Stimulated activated CD4-positive, alpha-beta T cell treated with anti-CD3 and anti-CD28 coated beads, TNF-alpha, amount 100 ng/mL, for 4 hours (primary cell): ENCODE measurements at regions not wholly inside any gene's neighbourhood (a gene's known extent, or its start where the extent isn't known, plus 50 kb on each side); places are given as distances from the start of the nearest gene placed in this dataset.
"Not testable (repeated sequence)": the region's sequence is repeated elsewhere in the genome, so short reads cannot be mapped to it uniquely, and the experiment has no call there.

Experiments
- DNase-seq, 3 experiments: peaks; one replicate each; pipeline ENCODE4 v3.0.0-alpha.2; 2020; ENCODE audit warnings: low read depth in 3 of 3

DNA sequence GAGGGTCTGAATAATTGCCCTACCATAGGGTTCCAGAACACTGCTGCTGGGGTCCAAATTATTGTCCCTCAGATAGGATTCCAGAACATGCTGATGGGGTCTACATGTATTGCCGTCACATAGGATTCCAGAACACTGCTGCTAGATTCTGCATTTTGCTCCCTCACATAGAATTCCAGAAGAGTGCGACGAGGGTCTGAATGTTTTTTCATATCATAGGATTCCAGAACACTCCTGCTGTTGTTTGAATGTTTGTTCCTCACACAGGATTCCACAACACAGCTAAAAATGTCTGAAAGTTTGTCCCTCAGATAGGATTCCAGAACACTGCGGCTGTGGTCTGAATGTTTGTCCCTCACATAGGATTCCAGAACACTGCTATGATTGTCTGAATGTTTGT lies 198.1 kb downstream of the FOXD4L6 start:
- not testable (repeated sequence) for DNase-seq

DNA sequence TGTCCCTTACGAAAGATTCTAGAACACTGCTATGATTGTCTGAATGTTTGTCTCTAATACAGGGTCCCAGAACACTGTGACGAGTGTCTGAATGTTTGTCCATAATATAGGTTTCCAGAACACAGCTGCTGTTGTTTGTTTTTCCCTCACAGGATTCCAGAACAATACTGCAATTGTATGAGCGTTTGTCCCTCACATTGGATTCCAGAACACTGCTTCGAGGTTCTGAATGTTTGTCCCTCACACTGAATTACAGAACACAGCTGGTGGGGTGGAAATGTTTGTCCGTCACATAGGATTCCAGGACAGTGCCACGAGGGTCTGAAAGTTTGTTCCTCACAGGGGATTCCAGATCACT lies 199.0 kb downstream of the FOXD4L6 start:
- DNase-seq, result not testable (repeated sequence)

DNA sequence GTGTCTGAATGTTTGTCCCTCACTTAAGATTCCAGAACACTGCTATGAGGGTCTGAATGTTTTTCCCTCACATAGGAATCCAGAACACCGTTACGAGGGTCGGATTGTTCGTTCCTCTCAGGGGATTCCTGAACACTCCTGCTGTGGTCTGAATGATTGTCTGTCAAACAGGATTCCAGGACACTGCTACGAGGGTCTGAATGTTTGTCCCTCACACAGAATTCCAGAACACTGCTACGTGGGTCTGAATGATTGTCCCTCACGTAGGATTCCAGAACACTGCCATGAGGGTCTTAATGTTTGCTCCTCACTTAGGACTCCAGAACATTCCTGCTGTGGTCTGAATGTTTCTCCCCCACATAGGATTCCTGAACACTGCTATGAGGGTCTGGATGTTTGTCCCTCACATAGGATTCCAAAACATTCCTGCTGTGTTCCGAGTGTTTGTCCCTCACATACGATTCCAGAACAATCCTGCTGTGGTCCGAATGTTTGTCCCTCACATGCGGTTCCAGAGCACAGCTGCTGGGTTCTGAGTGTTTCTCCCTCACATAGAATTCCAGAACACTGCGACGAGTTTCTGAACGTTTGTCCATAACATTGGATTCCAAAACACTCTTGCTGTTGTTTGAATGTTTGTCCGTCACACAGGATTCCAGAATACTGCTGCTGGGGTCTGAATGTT lies 199.5 kb downstream of the FOXD4L6 start:
- DNase-seq, result no peak

DNA sequence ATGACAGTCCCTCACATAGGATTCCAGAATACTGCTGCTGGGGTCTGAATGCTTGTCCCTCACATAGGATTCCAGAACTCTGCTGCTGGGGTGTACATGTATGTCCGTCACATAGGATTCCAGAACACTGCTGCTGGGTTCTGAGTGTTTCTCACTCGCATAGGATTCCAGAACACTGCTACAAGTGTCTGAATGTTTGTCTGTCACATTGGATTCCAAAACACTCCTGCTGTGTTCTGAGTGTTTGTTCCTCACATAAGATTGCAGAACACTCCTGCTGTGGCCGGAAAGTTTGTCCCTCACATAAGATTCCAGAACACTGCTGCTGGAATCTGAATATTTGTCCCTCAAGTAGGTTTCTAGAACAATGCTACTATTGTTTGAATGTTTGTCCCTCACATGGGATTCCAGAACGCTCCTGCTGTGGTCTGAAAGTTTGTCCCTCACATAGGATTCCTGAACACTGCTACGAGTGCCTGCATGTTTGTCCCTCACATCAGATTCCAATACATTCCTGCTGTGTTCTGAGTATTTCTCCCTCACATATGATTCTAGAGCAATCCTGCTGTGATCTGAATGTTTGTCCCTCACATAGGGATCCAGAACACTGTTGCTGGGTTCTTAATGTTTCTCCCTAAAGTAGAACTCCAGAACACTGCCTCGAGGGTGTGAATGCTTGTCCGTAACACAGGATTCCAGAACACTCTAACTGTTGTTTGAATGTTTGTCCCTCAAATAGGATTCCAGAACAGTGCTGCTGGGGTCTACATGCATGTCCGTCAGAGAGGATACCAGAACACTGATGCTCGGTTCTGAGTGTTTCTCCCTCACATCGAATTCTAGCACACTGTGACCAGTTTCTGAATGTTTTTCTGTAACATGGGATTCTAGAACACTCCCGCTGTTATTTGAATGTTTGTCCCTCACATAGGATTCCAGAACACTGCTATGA lies 200.4 kb downstream of the FOXD4L6 start:
- no peak for DNase-seq

DNA sequence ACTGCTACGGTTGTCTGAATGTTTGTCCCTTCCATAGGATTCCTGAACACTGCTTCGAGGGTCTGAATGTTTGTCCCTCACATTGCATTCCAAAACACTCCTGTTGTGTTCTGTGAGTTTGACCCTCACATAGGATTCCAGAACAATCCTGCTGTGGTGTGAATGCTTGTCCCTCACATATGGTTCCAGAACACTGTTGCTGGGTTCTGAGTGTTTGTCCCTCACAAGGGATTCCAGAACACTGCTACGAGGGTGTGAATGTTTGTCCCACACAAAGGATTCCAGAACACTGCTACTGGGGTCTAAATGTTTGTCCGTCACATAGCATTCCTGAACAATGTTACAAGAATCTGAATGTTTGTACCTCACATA lies 201.2 kb downstream of the FOXD4L6 start:
- no peak for DNase-seq

DNA sequence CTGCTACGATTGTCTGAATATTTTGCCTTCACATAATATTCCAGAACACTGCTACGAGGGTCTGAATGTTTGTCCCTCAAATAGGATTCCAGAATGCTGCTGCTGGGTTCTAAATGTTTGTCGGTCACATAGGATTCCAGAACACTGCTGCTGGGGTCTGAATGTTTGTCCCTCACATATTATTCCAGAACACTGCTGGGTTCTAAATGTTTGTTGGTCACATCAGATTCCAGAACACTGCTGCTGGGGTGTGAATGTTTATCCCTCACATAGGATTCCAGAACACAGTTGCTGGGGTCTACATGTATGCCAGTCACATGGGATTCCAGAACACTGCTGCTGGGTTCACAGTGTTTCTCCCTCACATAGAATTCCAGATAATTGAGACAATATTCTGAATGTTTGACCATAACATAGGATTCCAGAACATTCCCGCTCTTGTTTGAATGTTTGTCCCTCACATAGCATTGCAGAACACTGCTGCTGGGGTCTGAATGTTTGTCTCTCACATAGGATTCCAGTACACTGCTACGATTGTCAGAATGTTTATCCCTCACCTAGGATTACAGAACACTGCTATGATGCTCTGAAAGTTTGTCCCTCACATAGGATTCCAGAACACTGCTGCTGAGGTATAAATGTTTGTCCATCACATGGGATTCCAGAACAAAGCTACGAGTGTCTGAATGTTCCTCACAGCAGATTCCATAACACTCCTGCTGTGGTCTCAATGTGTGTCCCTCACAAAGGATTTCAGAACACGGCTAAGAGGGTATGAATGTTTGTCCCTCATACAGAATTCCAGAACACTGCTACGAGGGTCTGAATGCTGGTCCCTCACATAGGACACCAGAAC lies 201.8 kb downstream of the FOXD4L6 start:
- no peak for DNase-seq

DNA sequence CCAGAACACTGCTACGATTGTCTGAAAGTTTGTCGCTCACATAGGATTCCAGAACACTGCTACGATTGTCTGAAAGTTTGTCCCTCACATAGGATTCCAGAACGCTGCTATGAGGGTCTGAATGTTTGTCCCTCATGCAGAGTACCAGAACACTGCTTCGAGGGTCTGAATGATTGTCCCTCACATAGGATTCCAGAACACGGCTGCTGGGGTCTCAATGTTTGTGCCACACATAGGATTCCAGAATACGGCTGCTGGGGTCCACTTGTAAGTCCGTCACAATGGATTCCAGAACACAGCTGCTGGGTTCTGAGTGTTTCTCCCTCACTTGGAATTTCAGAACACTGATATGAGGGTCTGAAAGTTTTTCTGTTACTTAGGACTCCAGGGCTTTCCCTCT lies 203.3 kb downstream of the FOXD4L6 start:
- DNase-seq, result no peak

DNA sequence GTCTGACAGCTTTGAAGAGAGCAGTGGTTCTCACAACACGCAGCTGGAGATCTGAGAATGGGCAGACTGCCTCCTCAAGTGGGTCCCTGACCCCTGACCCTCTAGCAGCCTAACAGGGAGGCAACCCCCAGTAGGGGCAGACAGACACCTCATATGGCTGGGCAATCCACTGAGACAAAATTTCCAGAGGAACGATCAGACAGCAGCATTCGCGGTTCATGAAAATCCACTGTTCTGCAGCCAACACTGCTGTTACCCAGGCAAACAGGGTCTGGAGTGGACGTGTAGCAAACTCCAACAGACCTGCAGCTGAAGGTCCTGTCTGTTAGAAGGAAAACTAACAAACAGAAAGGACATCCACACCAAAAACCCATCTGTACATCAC lies 212.1 kb downstream of the FOXD4L6 start:
- not testable (repeated sequence) for DNase-seq

DNA sequence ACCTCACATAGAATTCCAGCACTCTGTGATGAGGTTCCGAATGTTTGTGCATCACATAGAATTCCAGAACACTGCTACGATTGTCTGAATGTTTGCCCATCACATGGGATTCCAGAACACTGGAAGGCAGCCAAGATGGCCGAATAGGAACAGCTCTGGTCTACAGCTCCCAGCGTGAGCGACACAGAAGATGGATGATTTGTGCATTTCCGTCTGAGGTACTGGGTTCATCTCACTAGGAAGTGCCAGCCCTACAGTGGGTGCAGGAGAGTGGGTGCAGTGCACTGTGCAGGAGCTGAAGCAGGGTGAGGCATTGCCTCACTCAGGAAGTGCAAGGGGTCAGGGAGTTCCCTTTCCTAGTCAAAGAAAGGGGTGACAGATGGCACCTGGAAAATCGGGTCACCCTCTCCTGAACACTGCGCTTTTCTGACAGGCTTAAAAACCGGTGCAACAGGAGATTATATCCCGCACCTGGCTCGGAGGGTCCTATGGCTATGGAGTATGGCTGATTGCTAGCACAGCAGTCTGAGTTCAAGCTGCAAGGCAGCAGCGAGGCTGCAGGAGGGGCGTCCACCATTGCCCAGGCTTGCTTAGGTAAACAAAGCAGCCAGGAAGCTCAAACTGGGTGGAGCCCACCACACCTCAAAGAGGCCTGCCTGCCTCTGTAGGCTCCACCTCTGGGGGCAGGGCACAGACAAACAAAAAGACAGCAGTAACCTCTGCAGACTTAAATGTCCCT lies 212.7 kb downstream of the FOXD4L6 start:
- DNase-seq, result not testable (repeated sequence)

DNA sequence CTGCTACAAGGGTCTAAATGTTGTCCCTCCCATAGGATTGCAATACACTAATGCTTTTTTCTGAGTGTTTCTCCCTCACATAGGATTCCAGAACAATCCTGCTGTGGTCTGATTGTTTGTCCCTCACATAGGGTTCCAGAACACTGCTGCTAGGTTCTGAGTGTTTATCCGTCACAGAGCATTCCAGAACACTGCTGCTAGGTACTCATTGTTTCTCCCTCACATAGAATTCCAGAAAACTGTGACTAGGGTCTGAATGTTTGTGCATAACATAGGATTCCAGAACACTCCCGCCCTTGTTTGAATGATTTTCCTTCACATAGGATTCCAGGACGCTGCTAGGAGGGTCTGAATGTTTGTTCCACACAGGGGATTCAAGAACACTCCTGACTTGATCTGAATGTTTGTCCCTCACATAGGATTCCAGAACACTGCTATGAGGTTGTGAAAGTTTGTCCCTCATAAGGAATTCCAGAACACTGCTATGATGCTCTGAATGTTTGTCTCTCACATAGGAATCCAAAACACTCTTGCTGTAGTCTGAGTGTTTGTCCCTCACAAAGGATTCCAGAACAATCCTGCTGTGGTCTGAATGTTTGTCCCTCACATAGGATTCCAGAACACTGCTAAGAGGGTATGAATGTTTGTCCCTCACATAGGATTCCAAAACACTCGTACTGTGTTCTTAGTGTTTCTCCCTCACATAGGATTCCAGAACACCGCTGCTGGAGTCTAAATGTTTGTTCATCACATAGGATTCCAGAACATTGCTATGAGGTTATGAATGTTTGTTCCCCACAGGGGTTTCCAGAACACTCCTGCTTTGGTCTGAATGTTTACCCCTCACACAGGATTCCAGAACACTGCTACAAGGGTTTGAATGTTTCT lies 213.5 kb downstream of the FOXD4L6 start:
- no peak for DNase-seq

DNA sequence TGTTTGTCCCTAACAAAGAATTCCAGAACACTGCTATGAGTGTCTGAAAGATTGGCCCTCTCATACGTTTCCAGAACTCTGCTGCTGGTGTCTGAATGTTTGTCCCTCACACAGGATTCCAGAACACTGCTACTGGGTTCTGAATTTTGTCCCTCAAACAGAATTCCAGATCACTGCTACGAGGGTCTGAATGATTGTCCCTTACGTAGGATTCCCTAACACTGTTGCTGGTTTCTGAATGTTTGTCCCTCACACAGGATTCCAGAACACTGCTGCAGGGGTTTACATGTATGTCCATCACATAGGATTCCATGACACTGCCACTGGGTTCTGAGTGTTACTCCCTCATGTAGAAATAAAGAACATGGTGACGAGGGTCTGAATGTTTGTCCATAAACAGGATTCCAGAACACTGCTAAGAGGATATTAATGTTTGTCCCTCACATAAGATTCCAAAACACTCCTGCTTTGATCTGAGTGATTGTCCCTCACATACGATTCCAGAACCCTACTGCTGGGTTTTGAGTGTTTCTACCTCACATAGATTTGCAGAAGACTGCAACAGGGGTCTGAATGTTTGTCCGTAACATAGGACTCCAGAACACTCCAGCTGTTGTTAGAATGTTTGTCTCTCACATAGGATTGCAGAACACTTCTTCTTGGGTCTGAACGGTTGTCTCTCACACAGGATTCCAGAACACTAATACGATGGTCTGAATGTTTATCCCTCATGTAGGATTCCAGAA lies 214.4 kb downstream of the FOXD4L6 start:
- no peak for DNase-seq

DNA sequence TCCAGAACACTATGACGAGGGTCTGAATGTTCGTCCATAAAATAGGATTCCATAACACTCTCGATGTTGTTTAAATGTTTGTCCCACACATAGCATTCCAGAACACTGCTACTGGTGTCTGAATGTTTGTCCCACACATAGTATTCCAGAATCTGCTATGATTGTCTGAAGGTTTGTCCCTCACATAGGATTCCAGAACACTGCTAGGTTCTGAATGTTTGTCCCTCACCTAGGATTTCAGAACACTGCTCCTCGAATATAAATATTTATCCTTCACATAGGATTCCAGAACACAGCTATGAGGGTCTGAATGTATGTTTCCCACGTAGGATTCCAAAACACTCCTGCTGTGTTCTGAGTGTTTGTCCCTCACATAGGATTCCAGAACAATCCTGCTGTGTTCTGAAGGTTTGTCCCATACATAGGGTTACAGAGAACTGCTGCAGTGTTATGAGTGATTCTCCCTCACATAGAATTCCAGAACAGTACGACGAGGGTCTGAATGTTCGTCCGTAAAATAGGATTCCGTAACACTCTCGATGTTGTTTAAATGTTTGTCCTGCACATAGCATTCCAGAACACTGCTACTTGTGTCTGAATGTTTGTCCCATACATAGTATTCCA lies 215.3 kb downstream of the FOXD4L6 start:
- DNase-seq, result no peak

DNA sequence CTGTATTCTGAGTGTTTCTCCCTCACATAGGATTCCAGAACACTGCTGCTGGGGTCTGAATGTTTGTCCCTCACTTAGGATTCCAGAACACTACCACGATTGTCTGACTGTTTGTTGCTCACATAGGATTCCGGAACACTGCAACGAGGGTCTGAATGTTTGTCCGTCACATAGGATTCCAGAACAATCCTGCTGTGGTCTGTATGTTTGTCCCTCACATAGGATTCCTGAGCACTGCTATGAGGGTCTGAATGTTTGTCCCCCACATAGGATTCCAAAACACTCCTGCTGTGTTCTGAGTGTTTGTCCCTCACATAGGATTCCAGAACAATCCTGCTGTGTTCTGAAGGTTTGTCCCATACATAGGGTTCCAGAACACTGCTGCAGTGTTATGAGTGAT lies 215.8 kb downstream of the FOXD4L6 start:
- DNase-seq, result not testable (repeated sequence)

DNA sequence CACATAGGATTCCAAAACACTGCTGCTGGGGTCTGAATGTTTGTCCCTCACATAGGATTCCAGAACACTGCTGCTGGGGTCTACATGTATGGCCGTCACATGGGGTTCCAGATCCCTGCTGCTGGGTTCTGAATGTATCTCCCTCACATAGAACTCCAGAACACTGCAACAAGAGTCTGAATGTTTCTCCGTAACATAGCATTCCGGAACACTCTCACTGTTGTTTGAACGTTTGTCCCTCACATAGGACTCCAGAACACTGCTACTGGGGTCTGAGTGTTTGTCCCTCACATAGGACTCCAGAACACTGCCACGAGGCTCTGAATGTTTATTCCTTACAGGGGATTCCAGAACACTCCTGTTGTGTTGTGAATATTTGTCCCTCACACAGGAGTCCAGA lies 216.8 kb downstream of the FOXD4L6 start:
- DNase-seq, result no peak

DNA sequence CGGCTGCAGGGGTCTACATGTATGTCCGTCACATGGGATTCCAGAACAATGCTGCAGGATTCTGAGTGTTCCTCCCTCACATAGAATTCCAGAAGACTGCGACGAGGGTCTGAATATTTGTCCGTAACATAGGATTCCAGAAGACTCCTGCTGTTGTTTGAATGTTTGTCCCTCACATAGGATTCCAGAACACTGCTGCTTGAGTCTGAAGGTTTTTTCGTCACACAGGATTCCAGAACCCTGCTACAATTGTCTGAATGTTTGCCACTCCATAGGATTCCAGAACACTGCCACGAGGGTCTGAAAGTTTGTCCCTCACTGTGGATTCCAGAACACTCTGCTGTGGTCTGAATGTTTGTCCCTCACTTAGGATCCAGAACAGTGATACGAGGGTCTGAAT lies 217.5 kb downstream of the FOXD4L6 start:
- not testable (repeated sequence) for DNase-seq

DNA sequence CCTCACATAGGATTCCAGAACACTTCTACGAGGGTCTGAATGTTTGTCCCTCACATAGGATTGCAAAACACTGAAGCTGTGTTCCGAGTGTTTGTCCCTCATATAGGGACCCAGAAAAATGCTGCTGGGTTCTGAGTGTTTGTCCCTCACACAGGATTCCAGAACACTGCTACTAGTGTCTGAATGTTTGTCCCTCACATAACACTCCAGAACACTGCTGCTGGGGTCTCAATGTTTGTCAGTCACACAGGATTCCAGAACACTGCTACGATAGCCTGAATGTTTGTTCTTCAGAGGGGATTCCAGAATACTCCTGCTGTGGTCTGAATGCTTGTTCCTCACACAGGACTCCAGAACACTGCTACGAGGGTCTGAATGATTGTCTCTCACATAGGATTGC lies 218.7 kb downstream of the FOXD4L6 start:
- DNase-seq, result no peak

DNA sequence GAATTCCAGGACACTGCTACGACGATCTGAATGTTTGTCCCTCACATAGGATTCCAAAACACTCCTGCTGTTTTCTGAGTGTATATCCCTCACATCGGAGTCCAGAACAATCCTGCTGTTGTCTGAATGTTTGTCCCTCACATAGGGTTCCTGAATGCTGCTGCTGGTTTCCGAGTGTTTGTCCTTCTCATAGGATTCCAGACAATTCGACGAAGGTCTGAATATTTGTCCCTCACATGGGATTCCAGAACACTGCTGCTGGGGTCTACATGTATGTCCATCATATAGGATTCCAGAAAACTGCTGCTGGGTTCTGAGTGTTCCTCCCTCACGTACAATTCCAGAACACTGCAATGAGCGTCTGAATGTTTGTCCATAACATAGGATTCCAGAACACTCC lies 219.4 kb downstream of the FOXD4L6 start:
- not testable (repeated sequence) for DNase-seq

DNA sequence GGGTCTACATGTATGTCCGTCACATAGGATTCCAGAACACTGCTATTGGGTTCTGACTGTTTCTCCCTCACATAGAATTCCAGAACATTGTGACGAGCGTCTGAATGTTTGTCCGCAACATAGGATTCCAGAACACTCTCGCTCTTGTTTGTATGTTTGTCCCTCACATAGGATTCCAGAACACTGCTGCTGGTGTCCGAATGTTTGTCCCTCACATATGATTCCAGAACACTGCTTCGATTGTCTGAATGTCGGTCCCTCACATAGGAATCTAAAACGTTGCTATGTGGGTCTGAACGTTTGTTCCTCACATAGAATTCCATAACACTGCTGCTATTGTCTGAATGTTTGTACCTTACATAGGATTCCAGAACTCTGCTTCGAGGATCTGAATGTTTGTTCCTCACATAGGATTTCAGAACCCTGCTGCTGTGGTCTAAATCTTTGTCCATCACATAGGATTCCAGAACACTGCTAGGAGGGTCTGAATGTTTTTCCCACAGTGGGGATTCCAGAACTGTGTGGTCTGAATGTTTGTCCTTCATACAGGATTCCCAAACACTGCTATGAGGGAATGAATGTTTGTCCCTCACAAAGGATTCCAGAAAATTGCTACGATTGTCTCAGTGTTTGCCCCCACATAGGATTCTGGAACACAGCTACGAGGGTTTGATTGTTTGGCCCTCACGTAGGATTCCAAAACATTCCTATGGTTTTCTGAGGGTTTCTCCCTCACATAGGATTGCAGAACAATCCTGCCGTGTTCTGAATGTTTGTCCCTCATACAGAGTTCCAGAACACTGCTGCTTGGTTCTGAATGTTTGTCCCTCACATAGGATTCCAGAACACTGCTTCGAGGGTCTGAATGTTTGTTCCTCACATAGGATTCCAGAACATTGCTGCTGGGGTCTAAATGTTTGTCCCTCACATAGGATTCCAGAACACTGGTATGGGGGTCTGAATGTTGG lies 220.5 kb downstream of the FOXD4L6 start:
- DNase-seq, result no peak
